ENCODE measurements at regions not wholly inside any gene's neighbourhood (a gene's known extent, or its start where the extent isn't known, plus 50 kb on each side); places are given as distances from the start of the nearest gene placed in this dataset.

- DNase-seq: no peak
Measured at GRCh38 chr9:126095546-126096190, 231.0 kb upstream of the MVB12B start.

GRCh38 chr9:126096340-126096739, 230.3 kb upstream of the MVB12B start:
- DNase-seq: no peak

GRCh38 chr9:126097679-126098078, 228.9 kb upstream of the MVB12B start:
- no peak for DNase-seq

- DNase-seq: no peak
Measured at GRCh38 chr9:126106404-126106803, 220.2 kb upstream of the MVB12B start.

GRCh38 chr9:126107693-126108092, 218.9 kb upstream of the MVB12B start:
- DNase-seq: no peak

GRCh38 chr9:126108240-126108639, 218.4 kb upstream of the MVB12B start:
- DNase-seq: peak; percentile 48

GRCh38 chr9:126109575-126109974, 217.1 kb upstream of the MVB12B start:
- DNase-seq: no peak

- no peak for DNase-seq
Measured at GRCh38 chr9:126111556-126111955, 215.1 kb upstream of the MVB12B start.

- DNase-seq: no peak
Measured at GRCh38 chr9:126112135-126112720, 214.4 kb upstream of the MVB12B start.

- DNase-seq: no peak
Measured at GRCh38 chr9:126113176-126113575, 213.5 kb upstream of the MVB12B start.

- no peak for DNase-seq
Measured at GRCh38 chr9:126113756-126114408, 212.7 kb upstream of the MVB12B start.

GRCh38 chr9:126114409-126114760, 212.2 kb upstream of the MVB12B start:
- DNase-seq: no peak

- DNase-seq: no peak
Measured at GRCh38 chr9:126114850-126115460, 211.7 kb upstream of the MVB12B start.

- DNase-seq: no peak
Measured at GRCh38 chr9:126116351-126117157, 210.1 kb upstream of the MVB12B start.

GRCh38 chr9:126117158-126117425, 209.5 kb upstream of the MVB12B start:
- DNase-seq: no peak

- DNase-seq: no peak
Measured at GRCh38 chr9:126117631-126118030, 209.0 kb upstream of the MVB12B start.

GRCh38 chr9:126119731-126120130, 206.9 kb upstream of the MVB12B start:
- no peak for DNase-seq

- DNase-seq: no peak
Measured at GRCh38 chr9:126122901-126123616, 203.6 kb upstream of the MVB12B start.

GRCh38 chr9:126123927-126124326, 202.7 kb upstream of the MVB12B start:
- DNase-seq: no peak

- no peak for DNase-seq
Measured at GRCh38 chr9:126125177-126125576, 201.5 kb upstream of the MVB12B start.

- DNase-seq: no peak
Measured at GRCh38 chr9:126125577-126125976, 201.1 kb upstream of the MVB12B start.

GRCh38 chr9:126125992-126126409, 200.6 kb upstream of the MVB12B start:
- no peak for DNase-seq

- DNase-seq: no peak
Measured at GRCh38 chr9:126126807-126127206, 199.8 kb upstream of the MVB12B start.

All from right forelimb (tissue), 1 donor.